ENCODE measurements at regions not wholly inside any gene's neighbourhood (a gene's known extent, or its start where the extent isn't known, plus 50 kb on each side); places are given as distances from the start of the nearest gene placed in this dataset.
"Not testable (repeated sequence)": the region's sequence is repeated elsewhere in the genome, so short reads cannot be mapped to it uniquely, and the experiment has no call there.

DNA sequence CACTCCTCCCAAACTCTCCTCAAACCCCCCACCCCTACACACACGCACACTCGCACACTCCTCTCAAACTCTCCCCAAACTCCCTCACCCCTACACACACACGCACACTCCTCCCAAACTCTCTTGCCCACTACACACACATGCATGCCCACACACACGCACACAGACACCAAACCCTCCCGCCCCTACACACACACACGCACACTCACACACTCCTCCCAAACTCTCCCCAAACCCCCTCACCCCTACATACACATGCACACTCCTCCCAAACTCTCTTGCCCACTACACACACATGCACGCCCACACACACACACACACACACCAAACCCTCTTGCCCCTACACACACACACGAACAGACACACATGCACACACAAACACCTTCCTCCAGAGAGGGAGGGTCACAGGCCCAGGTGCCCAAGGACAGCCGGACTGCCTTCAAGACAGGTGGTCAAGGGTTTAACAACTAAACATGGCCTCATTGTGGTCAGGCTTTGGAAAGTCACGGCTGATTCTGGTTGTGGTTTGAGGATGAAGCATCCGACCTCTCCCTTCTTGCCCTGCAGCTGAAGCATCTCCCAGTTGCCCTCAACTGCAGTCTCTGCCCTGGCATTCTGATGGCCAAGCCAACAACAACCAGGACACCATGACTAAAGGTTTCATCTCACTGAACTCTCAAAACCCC is 72.3 kb upstream of the SNTG2 start:
- FAIRE-seq (no peak), DNase-seq (ENCODE audit: low spot score) (no peak)

DNA sequence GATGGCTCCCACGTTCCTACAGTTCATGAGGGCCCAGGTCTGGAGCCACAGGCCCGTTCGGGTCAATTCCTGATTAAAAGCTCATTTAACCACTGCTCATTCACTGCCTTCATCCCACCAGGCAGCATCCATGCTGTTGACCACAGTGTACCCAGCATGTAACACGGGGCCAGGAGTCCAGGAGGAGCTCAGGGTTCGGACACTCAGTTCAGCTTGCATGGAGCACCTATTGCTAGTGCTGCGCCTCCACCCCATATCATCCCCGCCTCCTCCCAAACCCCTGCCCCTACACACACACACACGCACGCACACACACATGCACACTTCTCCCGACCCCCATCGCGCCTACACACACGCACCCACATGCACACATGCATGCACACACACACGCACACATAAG is 72.9 kb upstream of the SNTG2 start:
- DNase-seq (ENCODE audit: low spot score) (no peak), FAIRE-seq (no peak)

DNA sequence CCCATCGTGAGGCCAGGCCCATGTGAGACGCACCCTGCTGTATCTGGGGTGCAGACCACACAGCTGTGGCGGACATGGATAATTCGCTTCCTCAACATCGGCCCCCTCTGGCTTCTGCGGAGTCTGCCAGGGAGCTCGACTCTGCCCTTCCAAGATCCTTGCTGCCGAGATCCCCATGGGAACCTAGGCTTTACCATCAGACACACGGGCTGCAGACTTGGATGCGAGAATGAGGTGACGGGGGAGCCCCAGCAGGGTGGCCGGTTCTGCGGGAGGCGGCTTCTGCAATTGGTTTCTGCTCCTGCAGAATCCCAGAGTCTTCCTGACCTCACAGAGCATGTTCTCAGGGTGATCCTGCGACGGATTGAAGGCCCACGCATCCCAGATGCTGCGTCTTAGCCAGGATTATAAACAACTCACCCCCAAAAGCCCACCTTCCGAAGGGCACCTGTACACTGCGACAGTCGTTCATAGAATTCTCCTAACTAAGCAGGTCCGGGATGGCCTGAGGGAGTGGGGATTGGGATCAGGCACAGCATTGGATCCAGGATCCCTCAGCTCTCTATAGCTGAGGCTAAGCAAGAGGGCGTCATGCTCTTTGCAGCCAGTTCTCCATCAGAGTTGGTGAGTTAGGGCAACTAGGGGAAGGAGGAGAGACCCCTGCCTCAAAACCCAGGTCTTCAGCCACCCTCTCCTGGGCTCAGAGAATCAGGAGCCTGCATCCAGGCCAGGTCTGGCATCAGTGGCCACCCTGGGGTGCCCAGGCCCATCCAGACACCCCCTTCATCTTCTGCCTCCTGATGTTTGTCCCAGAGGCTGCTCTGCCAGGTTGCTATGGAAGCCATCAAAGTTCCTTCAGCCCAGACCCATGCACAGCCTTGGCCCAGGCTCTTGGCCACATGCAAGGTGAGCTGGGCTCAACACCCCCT is 74.7 kb upstream of the SNTG2 start:
- DNase-seq (ENCODE audit: low spot score): no peak

DNA sequence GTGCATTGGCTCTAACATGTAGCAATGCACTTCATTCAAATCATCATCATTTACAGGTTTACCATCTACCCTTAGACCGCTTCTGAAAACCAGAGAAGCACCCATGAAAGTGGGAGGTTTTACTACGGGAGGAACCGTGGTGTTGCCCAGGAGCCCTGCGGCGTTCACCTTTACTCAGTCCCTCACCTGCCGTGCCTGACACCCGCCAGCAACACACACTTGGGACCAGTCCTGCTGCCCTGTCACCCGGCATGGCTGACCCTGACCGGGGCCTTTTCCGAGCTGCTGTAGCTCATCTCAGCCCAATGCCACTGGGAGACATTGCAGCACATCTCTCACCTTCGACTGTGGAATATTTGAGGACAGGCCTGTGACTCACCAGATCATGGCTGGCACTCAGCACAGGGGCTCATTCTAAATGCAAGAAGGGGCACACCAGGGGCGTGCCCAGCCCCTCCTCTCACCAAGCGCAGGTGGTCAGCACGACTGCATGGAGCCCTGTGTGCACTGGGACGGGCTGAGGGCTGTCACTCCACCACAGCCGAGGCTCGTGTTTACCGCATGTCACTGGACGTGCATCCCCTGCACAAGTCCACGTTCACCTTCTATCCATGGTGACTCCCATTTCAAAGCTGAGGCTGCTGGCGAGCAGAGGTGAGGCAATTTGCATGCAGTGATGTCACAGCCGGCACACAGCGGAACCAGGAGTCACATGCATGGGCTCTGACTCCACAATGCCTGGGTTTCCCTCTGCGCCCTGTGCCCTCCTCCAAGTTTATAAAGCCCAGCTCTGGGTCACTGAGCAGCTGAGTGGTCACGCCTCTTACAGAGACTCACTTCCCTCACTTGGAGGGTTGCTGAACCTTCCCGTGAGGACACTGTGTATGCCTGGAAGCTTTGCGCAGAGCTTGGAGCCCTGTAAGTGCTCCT is 76.7 kb upstream of the SNTG2 start:
- no peak for DNase-seq (ENCODE audit: low spot score)
- no peak for FAIRE-seq

More for the DNA sequence above, 74.7 kb upstream of the SNTG2 start:
- no peak for FAIRE-seq

DNA sequence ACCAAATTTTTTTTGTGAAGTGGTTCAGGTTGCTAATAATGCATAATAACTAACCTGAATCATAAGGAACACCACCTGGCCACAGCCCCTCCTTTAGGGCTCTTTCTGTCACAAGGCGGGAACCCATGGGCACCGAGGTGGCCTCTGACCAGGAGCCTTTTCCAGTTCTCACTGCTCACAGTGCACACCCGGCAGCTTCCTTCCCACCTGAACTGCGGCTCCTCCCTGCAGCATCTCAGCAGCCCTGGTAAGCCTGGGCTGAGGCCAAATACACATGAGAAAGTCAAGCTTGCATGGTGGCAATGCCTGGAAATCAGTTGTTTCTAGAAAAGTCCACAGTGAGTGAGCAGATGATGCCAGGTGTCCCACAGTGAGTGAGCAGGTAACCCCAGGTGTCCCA is 77.6 kb upstream of the SNTG2 start:
- FAIRE-seq: no peak
- no peak for DNase-seq (ENCODE audit: low spot score)

DNA sequence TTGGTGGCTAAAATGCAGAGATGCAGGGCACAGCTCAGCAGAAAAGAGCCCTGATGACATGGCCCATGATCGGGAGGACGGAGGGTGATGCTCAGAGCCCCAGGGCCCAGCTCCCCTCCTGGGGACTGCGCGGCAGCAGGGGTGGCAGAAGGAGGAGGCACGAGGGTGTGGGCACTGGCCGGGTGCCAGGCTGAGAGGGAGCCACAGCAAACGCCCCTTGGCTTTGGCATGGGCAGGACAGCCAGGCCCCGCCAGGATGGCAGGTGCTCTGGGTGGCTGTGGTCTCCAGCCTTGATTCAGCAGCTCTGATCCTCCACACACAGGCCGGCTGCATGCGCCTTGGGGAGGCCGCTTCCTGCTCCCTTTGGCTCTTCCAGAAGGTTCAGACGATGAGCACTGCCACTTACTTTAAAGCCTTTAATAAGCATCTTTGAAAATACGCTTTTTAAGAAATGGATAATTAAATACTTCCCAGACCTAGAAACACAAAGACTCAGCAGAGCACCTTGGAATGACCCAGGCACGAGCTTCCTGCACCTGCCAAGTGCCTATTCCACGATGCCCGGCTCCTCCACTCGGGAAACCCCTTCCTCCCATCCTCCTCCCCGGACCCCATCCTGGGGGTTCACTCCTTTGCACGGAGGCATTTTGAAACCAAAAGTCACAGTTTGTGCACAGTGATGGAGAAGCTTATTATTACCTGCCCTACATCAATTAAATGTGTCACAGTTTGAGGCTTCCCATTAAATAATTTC is 78.5 kb upstream of the SNTG2 start:
- DNase-seq (ENCODE audit: low spot score) (no peak), FAIRE-seq (no peak)

DNA sequence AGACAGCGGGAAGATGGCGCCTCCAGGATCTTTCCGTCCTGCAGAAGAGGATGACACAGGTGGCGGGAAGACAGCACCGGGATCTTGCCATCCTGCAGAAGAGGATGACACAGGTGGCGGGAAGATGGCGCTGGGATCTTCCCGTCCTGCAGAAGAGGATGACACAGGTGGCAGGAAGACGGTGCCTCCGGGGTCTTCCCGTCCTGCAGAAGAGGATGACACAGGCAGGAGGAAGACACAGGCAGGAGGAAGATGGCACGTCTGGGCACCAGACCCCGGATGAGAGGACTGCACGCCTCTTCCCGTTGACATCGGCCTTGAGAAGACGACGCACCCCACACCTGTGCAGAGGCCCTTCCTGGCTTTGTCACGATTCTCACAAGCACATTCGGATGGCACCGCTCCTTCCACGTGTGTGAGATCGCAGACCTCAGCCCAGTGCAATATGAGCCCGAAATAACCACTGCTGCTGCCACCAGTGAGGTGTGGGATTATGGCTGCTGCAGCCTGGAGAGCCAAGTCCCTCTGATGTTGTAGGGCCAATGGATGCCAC is 79.4 kb upstream of the SNTG2 start:
- FAIRE-seq (no peak), DNase-seq (ENCODE audit: low spot score) (no peak)

DNA sequence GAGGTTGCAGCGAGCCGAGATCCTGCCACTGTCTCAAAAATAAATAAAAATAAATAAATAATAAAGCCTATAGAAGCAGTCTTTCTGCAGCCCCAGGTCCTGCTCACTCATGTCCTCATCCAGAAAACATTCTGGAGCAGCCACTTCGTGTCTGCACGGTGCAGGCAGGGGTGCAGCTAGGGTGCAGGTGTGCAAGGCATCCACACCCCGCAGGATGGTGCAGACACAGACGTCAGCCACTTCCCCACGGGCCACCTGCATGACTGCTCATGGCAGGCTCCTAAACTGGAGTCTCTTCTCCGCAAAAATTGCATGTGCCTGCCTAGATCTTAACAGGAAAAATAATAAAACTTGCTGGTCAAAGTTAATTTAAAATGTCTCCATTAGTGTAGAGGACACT is 80.2 kb upstream of the SNTG2 start:
- FAIRE-seq (no peak), DNase-seq (ENCODE audit: low spot score) (no peak)

DNA sequence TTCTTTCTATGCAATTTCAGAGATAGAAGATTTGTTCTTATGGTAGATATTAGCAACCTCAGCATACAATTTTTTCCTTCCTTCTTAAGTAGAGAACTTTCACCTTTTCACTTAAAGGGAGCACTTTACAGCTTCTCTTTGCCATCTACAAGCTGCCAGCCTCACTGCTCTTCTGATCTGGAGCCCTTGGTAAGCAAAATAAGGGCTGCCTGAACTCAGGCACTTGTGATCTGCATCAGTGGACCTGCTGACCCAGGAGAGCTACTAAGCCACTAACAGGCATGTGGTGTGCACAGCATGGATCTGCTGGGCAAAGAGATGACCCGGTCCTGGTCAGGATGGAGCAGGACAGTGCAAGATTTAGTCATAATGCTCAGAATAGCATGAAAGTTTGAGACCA is 80.8 kb upstream of the SNTG2 start:
- FAIRE-seq (no peak), DNase-seq (ENCODE audit: low spot score) (no peak)

DNA sequence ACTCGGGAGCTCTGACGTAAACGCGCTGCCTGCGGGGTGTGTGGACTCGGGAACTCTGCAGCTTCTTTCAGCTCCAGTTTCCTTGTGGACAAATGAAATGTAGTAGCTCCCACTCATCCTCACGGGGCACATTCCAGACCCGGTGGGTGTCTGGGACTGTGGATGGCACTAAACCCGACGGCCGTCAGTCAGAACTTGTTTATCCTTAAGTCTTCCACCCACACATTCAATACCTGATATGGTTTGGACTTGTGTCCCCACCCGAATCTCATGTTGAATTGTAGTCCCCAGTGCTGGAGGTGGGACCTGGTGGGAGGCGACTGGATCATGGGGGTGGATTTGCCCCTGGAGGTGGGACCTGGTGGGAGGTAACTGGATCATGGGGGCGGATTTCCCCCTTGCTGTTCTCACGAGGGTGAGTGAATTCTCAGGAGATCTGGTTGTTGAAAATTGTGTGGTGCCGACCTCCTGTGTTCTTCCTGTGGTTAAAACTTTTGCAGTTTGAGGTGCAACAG is 81.2 kb upstream of the SNTG2 start:
- DNase-seq (ENCODE audit: low spot score) (no peak), FAIRE-seq (no peak)

DNA sequence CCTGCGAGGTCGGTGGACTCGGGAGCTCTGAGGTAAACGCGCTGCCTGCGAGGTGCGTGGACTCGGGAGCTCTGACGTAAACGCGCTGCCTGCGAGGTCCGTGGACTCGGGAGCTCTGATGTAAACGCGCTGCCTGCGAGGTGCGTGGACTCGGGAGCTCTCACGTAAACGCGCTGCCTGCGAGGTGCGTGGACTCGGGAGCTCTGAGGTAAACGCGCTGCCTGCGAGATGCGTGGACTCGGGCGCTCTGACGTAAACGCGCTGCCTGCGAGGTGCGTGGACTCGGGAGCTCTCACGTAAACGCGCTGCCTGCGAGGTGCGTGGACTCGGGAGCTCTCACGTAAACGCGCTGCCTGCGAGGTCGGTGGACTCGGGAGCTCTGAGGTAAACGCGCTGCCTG is 81.8 kb upstream of the SNTG2 start:
- DNase-seq (ENCODE audit: low spot score); FAIRE-seq: not testable (repeated sequence)

DNA sequence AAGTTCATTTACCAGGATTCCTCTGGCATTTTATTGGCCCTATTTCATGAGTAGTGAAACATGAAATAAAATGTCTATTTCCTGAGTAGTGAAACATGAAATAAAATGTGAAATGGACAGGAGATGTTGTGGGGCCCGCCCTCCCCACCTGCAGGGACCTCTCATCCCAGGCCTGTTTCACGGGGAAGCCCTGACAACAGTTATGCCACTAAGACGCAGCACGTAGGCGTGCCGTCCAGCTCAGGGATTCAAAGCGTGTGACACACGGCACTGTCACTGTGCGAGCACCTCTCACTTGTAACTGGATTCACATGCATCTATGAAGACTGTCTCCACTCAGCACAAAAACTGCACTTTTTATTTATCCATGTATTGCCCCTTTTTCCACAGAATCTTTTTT is 83.4 kb upstream of the SNTG2 start:
- DNase-seq (ENCODE audit: low spot score) (no peak), FAIRE-seq (no peak)

DNA sequence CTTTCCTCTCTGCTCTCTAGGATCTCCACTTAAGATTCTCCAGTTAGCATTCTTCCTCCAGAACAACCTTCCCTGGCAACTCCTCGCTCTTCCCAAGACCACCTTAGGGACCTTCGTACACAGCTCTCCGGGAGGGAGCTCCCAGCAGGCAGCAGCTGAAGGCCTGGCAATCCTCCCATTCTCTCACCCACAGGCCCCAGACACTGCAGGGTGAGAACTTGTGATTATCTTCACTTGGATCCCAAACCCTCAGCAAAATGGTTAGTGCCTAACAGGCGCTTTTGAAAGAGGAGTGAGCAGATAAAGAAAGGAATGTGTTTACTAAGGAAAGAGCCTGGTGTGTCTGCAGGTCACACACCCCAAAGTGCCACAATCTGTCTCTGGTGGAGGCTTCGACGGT is 83.8 kb upstream of the SNTG2 start:
- FAIRE-seq: no peak

DNA sequence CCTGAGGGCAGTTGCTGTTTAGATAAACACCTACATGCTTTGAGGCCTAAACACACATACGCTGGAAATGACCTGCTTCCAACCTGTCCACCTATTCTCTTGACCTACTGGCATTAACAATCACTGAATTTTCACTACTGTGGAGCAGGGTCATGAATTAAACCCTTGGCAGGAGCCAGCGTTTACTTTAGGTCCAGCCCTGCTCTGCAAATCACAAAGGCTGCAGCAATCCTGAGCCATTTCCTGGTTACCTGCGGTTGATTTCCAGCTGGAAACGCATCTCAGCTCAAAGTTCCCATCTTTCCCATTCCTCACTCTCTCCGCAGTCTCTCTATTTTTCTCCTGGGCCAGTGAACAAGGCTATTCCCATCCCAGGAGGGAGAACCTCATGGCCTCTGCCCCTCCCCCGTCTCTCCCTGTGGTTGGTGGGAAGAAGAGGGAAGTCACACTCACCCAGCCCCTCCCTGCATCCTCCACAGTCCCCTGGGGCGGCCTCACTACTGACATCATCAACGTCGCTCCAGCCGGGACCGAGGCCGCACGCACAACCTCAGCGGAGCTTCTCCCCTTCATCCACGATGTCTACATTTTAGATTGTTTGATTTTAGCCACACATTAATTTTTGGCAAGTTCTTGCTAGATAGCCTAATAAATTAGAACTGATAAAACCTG is 84.5 kb upstream of the SNTG2 start:
- DNase-seq (ENCODE audit: low spot score): no peak
- FAIRE-seq: no peak

More for the DNA sequence above, 83.8 kb upstream of the SNTG2 start:
- no peak for DNase-seq (ENCODE audit: low spot score)

DNA sequence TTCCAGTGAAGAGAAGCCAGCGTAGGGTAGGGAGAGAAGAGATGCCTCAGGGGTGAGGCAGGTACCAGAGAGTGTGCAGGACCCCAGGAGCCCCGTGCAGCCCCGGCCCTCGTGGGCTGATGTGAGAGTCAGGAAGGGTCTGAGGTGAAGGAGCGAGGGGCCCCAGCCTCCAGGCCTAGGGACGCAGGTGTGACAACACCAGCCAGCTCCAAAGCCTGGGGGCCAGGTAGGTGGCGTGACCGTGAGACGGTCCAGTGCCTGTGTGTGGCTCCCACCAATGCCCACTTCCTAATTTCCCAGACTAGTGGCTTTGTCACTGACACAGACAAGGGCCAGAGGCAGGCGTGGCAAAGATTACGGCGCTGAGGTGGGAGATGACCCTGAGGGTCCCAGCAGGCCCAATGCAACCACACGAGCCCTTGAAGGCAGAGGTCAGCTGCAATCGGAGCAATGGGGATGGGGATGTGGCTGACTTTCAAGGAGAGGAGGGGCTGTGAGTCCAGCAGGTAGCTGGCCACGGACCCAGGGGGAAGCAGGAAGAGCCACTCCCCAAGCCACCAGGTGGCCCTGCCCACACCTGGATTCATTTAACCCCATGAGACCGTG is 86.0 kb upstream of the SNTG2 start:
- FAIRE-seq: no peak
- DNase-seq (ENCODE audit: low spot score): no peak

DNA sequence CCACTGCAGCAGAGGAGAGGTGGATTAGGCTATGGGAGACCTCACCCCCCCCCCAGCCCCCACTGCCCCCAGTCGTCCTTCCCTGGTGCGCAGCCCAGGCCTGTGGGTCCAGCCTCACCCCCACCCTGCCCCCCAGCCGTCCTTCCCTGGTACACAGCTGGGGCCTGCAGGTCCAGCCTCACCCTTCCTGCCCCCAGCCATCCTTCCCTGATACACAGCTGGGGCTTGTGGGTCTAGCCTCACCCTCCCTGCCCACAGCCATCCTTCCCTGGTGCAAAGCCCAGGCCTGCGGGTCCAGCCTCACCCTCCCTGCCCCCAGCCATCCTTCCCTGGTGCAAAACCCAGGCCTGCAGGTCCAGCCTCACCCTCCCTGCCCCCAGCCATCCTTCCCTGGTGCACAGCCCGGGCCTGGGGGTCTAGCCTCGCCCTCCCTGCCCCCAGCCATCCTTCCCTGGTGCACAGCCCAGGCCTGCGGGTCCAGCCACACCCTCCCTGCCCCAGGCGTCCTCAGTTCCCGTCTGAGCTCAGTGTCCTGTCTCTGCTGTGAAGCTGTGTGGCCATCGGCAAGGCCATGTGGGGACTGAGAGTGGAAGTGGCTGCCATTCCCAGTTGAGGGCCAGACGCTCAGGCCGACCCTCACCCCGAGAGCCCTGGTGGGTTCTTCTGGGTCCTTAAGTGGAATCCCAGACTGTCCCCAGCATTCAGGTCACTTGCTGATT is 86.8 kb upstream of the SNTG2 start:
- FAIRE-seq (no peak), DNase-seq (ENCODE audit: low spot score) (no peak)

DNA sequence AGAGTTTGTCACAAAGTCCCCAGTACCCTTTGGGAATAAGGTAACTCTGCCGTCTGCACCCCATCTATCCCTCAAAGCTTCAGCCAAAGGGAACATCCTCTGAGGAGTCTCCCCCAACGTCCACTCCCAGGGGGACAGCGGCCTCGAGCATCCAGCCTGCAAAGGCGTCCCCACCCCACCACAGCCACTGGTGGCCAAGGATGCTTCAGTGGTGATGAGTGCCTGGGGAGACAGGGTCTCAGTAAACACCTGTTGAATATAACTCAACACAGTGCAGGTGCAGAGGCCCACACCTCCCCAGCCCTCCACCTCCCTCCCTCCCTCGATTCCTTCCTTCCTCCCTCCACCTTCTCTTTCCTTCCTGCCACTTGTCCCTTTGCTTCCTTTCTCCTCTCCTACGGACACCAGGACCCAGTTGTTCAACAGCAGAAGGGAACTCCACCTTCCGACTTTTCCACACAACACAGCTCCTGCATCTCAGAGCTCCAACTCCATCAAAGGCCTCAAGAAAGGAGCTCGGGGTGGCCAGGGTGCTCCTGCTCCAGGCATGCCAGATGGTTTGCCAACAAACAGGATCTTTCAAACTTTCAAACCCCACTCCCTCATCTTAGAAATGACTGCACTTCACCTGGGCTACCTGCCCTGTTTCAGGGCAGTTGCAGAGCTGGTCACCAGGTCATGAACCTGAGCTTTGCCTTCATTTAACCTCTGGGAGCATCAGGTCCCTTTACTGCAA is 87.8 kb upstream of the SNTG2 start:
- DNase-seq (ENCODE audit: low spot score) (no peak), FAIRE-seq (no peak)

DNA sequence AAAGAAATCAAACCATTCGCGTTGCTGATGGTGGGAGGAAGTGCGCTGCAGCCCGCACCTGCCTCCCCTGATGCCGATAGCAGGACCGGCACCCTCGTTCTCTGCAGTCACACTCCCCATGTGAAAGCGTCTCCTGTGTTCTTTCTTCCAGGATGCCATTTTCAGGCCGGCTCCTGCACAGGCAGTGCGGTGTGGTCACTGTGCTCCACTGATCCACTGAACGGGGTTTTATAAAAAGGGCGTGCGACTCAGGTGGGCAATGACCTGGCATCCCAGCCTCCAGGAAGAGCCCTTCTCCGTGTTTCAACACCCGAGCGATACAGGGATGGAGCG is 88.3 kb upstream of the SNTG2 start:
- FAIRE-seq: no peak
- DNase-seq (ENCODE audit: low spot score): no peak
